ENCODE measurements at regions not wholly inside any gene's neighbourhood (a gene's known extent, or its start where the extent isn't known, plus 50 kb on each side); places are given as distances from the start of the nearest gene placed in this dataset.

DNA sequence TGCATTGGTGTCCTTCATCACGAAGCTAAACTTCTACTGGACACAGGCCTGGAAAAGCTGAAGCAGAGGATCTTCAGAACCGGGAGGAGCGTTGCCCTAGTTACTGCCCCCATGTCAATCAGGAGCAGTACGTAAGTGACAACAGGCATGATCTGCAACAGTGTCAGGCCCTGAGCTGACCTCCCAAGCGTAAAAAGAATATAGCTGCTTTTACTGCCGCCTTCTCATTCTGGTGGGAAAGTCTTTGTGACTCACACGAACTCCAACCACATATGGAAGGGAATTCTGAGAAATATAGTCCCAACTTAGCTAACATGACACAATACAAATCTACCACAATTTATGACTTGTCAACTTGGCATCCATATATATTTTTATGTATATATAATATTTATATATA, 1007.7 kb upstream of the CDH2 start:
- H3K27ac Mint-ChIP-seq = no peak overlapping the region
- no peak for DNase-seq
- H3K4me3 Mint-ChIP-seq = no peak overlapping the region
- no peaks in the 10 kb centered on the region for H3K27me3 Mint-ChIP-seq (ENCODE audit: low read depth in 3 of 3)
- peaks cover 0 to 3% (median 0%) of the 10 kb centered on the region in 6 donors for H3K9me3 Mint-ChIP-seq
- peaks cover 0 to 2% (median 0%) of the 10 kb centered on the region in 3 donors for H3K36me3 Mint-ChIP-seq
- H3K4me1 Mint-ChIP-seq = peaks cover 16 to 19% of the 10 kb centered on the region in 2 donors

DNA sequence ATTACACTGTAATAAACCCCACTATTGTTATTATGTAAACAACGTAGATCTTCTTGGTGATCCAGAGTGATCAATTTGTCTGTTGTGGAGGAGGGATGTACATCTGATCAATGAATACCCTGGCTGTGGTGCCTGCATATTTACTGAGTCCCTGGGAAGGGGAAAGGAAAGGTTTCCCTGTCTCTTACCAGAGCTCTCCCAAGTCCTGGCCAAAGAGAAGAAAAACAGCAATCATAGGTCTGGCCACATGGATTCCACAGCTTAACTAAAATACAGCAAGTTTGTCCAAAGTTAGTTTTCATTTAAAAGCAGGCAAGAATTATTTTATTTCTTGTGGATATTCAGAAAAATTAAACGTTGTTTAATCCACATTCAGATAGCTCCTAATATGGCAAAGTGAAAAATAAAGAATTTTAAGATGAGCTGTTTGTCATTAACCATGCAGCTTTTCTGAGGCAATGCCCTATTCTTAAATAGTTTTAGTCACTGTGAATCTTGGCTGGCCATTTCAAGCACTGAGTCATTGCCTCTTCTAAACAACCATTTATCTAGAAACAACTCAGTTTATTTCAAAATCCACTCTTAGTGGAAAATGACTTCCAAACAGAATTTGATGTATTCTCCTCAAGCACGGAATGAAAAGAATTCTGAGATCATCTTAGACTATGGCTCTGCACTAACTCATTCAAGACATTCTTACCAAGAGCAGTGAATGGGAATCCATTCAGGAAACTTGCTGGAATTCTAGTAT, 1004.4 kb upstream of the CDH2 start:
- H3K27ac Mint-ChIP-seq = no peak overlapping the region
- peaks cover 0 to 2% (median 0%) of the 10 kb centered on the region in 3 donors for H3K27me3 Mint-ChIP-seq (ENCODE audit: low read depth in 3 of 3)
- no peaks in the 10 kb centered on the region for H3K36me3 Mint-ChIP-seq
- H3K4me1 Mint-ChIP-seq = peaks cover 10 to 12% of the 10 kb centered on the region in 2 donors
- no peak overlapping the region for H3K4me3 Mint-ChIP-seq
- DNase-seq = no peak
- peaks cover 0 to 6% (median 0%) of the 10 kb centered on the region in 6 donors for H3K9me3 Mint-ChIP-seq

DNA sequence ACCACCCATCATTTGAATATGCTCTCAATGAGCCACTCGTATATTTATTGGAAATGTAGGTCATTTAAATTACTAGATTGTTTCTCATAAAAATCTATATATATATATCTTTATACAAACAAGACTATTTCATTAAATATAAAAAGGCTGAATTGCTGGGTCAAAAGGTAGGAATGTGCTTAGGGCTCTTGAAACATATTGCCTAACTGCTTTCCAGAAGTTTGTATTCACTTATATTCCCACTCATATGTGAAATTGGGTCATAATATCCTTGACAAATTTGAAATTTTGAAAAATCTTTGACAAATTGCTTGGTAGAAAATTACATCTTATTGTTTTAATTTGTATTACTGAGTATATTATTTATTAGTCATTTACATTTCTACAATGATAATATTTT, 999.8 kb upstream of the CDH2 start:
- Mint-ChIP-seq H3K36me3 (no peaks in the 10 kb centered on the region), H3K27me3 (ENCODE audit: low read depth in 3 of 3) (peaks cover 0 to 2% (median 0%) of the 10 kb centered on the region in 3 donors), H3K4me3 (no peak overlapping the region), H3K9me3 (peaks cover 0 to 11% (median 0%) of the 10 kb centered on the region in 6 donors), H3K27ac (no peak overlapping the region), H3K4me1 (no peaks in the 10 kb centered on the region)
- no peak for DNase-seq

DNA sequence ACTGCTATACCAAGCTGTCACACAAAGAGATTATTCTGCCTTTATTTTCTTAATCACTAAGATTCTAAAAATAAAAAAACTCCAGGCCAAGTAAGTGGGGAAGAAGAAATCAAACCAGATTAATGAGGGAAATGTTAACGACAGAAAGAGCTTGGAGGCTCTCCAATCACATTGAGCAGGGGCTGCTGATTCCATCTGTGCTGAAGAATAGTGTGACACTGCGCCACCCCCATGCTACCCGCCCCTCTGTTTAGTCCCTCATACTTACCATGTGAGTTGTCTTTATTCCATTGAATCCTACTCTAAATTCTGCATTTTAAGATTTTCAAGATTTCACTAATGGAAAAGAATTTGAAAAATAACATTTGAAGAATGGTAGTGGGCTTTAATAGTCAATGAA, 998.0 kb upstream of the CDH2 start:
- DNase-seq = no peak
- no peak overlapping the region for H3K27ac Mint-ChIP-seq
- peaks cover 0 to 9% (median 2%) of the 10 kb centered on the region in 6 donors for H3K9me3 Mint-ChIP-seq
- no peaks in the 10 kb centered on the region for H3K36me3 Mint-ChIP-seq
- H3K4me3 Mint-ChIP-seq = no peak overlapping the region
- peaks cover 0 to 2% (median 2%) of the 10 kb centered on the region in 3 donors for H3K27me3 Mint-ChIP-seq (ENCODE audit: low read depth in 3 of 3)
- H3K4me1 Mint-ChIP-seq = no peaks in the 10 kb centered on the region

DNA sequence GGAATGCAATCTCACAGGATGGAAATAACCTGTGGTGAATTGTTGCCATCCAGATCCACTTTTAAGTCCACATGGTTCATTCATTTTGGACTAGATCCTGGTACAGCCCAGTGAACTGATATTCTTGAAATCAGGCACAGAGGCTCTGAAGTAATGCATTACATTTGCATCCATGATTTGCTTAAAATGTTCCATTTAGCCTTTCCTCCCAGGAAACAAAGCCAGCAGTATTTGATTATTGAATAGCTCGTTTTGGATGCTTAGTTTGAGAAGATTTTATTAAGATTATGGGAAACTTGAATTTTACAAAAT, 995.8 kb upstream of the CDH2 start:
- Mint-ChIP-seq H3K4me3 (no peak overlapping the region), H3K27ac (no peak overlapping the region), H3K27me3 (ENCODE audit: low read depth in 3 of 3) (peaks cover 0 to 2% (median 2%) of the 10 kb centered on the region in 3 donors), H3K9me3 (peaks cover 0 to 8% (median 3%) of the 10 kb centered on the region in 6 donors), H3K36me3 (no peaks in the 10 kb centered on the region), H3K4me1 (no peaks in the 10 kb centered on the region)
- DNase-seq = no peak

DNA sequence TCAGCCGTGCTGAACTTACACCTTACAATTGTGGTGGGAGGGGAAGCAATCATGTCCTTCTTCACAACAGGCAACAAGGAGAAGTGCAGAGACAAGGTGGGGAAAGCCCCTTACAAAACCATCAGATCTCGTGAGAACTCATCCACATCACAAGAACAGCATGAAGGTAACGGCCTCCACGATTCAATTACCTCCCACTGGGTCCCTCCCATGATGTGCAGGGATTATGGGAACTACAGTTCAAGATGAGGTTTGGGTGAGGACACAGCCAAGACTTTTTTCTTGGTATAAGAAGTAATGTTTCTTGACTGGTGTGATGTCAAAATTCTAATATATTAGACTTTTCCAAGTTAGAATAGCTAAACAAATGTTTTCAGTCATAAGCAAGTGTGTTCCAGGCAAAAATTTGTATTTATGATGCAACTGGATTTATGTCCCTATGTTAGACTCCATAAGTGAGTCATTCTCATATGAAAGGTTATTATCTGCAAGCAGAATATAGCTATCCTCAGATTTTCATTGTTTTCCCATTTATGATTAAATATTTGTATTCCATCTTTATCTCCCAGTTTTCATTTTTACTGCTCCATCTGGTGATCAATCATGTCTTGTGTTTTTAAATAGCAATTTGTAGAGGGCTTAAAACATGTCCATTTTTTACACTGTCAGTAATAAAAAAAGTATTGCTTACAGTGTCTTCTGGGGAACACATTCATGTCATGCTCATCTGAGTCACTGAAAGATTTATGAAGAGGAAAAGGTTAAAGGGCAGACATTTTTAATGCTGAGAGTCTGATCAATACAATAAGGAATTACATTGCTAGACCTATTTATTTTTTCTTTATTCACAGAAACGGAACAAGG, 995.2 kb upstream of the CDH2 start:
- H3K4me3 Mint-ChIP-seq = no peak overlapping the region
- no peak overlapping the region for H3K27ac Mint-ChIP-seq
- peaks cover 0 to 8% (median 3%) of the 10 kb centered on the region in 6 donors for H3K9me3 Mint-ChIP-seq
- no peaks in the 10 kb centered on the region for H3K36me3 Mint-ChIP-seq
- DNase-seq = no peak
- H3K4me1 Mint-ChIP-seq = no peaks in the 10 kb centered on the region
- peaks cover 0 to 4% (median 2%) of the 10 kb centered on the region in 3 donors for H3K27me3 Mint-ChIP-seq (ENCODE audit: low read depth in 3 of 3)

DNA sequence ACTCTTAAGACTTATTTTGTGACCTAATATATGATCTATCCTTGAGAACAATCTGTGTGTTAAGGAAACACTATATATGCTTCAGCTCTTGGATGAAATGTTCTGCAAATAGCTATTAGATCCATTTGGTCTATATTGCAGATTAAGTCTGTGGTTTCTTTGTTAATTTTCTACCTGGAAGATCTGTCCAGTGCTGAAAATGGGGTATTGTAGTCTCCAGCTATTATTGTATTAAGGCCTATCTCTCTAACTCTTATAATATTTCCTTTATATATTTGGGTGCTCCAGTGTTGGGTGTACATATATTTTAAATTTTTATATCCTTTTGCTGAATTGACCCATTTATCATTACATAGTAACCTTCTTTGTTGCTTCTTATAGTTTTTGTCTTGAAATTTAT, 992.7 kb upstream of the CDH2 start:
- no peak for DNase-seq
- no peak overlapping the region for H3K4me3 Mint-ChIP-seq
- no peaks in the 10 kb centered on the region for H3K4me1 Mint-ChIP-seq
- H3K36me3 Mint-ChIP-seq = no peaks in the 10 kb centered on the region
- no peak overlapping the region for H3K27ac Mint-ChIP-seq
- peaks cover 0 to 4% (median 2%) of the 10 kb centered on the region in 3 donors for H3K27me3 Mint-ChIP-seq (ENCODE audit: low read depth in 3 of 3)
- peaks cover 0 to 6% (median 3%) of the 10 kb centered on the region in 6 donors for H3K9me3 Mint-ChIP-seq

DNA sequence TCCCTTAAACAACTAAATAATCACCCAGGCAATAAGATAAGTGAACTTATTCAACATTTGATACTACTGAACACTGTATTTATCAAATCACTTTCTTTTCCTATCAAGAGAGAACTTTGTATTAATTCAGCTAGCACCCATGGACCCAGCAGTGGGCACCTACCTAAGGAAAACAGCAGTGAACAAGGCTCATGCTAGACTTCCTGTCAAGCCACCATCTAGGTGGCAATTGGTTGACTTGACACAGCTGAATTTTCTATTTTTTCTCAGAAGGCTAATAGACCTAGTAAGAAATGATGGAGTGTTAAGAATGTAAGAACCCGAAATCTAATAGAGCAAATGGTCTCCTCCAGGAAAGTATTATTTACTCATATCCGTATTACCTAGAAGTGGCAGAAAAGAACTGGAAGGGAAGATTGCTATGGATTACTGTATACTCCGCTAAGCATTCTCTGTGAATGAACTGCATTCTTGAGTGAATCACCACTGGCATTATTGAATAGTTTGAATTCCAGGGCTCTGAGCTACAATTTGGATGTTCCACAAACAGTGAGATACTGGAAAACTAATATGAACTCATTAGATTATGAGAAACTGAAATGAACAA, 988.2 kb upstream of the CDH2 start:
- H3K4me3 Mint-ChIP-seq = no peak overlapping the region
- peaks cover 0 to 4% (median 0%) of the 10 kb centered on the region in 3 donors for H3K27me3 Mint-ChIP-seq (ENCODE audit: low read depth in 3 of 3)
- H3K36me3 Mint-ChIP-seq = no peaks in the 10 kb centered on the region
- H3K27ac Mint-ChIP-seq = no peak overlapping the region
- no peak for DNase-seq
- peaks cover 0 to 3% (median under 1%) of the 10 kb centered on the region in 6 donors for H3K9me3 Mint-ChIP-seq
- H3K4me1 Mint-ChIP-seq = no peaks in the 10 kb centered on the region

DNA sequence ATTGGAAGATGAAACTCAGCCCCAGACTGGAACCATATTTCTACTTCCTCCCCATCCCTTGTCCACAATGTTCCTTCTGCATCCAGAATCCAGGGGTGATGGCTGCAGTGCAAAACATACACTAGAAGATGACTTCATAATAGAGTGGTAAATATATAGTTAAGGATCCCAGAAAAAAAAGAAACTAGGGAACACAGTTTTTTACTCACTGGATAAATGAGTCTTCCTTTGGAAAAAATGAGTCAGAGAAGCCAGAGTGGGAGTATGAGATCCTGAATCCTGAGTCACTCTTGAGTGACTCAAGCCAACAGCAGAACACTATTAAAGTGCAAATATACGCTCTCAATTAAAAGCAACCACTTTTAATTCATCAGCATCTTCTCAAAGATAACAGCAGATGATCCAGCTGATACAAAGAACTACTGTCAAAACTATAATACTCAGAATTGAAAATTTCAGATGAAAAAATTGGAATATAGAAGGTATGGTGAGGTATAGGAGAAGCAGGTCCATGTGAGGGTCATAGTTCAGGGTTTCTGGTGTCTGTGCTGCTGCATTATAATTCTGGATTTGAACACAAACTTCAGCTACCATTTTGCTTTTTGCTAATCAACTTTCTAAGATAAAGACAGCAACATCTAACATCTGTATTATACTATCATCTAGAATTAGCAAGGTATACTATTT, 987.2 kb upstream of the CDH2 start:
- H3K36me3 Mint-ChIP-seq = no peaks in the 10 kb centered on the region
- no peak overlapping the region for H3K27ac Mint-ChIP-seq
- H3K4me1 Mint-ChIP-seq = no peaks in the 10 kb centered on the region
- H3K27me3 Mint-ChIP-seq (ENCODE audit: low read depth in 3 of 3) = peaks cover 0 to 4% (median 0%) of the 10 kb centered on the region in 3 donors
- no peak for DNase-seq
- no peak overlapping the region for H3K4me3 Mint-ChIP-seq
- H3K9me3 Mint-ChIP-seq = peaks cover 0 to 3% (median 0%) of the 10 kb centered on the region in 6 donors

DNA sequence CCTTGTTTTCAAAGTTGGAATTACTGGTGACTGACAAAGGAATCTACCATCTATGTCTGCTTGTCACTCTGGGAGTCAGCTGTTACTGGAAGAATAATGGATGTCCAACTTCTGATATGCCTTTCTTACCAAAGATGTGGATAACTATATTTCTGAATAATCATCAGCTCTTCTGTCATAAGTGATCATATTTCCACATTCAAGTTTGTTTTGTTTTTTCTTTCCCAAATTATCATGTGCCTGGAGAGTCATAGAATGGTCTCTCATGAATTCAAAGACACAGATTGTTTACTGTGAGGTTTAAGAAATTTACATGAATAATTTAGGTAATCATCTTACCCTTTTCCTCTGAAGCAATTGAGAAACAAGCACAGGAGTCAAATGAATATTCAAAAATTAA, 986.7 kb upstream of the CDH2 start:
- peaks cover 0 to 2% (median 0%) of the 10 kb centered on the region in 3 donors for H3K27me3 Mint-ChIP-seq (ENCODE audit: low read depth in 3 of 3)
- DNase-seq = no peak
- peaks cover 0 to 3% (median 0%) of the 10 kb centered on the region in 6 donors for H3K9me3 Mint-ChIP-seq
- no peak overlapping the region for H3K27ac Mint-ChIP-seq
- H3K36me3 Mint-ChIP-seq = no peaks in the 10 kb centered on the region
- H3K4me1 Mint-ChIP-seq = no peaks in the 10 kb centered on the region
- no peak overlapping the region for H3K4me3 Mint-ChIP-seq

DNA sequence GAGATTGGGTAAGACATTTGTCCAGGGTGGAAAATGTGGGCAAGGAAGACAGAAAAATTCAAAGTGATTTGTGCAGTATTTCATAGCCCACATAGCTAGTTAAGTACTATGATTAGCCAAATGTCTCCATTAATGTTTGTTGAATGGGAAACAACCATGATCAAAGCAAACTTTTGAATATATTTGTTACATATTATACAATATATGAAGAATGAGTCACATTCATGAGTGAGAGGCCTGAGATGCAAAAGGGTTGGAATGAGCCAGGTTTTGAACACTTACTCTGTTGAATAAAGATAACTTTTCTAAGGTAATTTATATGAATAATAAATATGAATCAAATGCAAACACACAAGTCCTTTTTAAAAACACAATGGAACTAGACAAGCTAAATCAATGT, 984.5 kb upstream of the CDH2 start:
- Mint-ChIP-seq H3K4me1 (no peaks in the 10 kb centered on the region), H3K27me3 (ENCODE audit: low read depth in 3 of 3) (no peaks in the 10 kb centered on the region), H3K9me3 (peaks cover 0 to 10% (median 0%) of the 10 kb centered on the region in 6 donors), H3K4me3 (no peak overlapping the region), H3K27ac (no peak overlapping the region), H3K36me3 (peaks cover 0 to 4% (median 0%) of the 10 kb centered on the region in 3 donors)
- no peak for DNase-seq

DNA sequence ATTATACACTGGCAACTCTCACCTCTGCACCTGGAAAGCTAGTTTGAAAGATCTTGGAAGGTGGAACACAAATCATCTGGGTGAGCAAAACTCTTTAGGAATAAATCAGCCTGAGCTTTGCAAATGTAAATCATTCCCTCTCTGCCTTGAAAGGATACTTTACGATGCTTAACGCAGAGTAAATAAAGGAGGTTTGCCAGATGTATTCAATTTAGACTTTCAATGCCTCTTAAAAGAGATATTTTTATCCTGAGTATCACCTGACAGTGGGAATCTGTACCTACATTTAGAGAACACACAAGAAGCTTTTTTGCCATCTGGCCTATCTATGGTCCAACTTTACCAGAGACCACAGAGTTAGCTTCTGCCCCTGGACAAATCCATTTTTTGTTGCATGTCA, 983.2 kb upstream of the CDH2 start:
- Mint-ChIP-seq H3K4me1 (no peaks in the 10 kb centered on the region), H3K36me3 (peaks cover 0 to 4% (median 0%) of the 10 kb centered on the region in 3 donors), H3K9me3 (peaks cover 0 to 13% (median 0%) of the 10 kb centered on the region in 6 donors), H3K27ac (no peak overlapping the region), H3K27me3 (ENCODE audit: low read depth in 3 of 3) (peaks cover 0 to 1% (median 0%) of the 10 kb centered on the region in 3 donors), H3K4me3 (no peak overlapping the region)
- DNase-seq = no peak

DNA sequence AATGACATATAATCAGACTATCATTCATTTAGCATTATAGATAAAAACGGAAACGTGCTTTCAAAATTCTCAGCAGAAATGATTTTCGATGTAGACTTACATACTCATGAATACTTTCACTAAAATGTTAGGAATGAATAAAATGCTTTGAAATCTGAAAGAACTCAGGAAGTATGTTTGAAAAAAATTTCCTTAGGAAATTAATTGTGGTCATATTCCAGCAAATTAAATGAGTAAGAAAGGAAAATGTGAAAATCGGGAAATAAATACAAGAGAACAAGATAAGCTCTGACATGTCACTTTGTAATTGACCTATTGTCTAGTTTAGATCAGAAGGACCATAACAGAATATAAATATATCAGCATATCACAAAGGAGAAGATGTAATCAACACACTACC, 981.0 kb upstream of the CDH2 start:
- Mint-ChIP-seq H3K4me1 (no peaks in the 10 kb centered on the region), H3K9me3 (peaks cover 0 to 14% (median 0%) of the 10 kb centered on the region in 6 donors), H3K36me3 (peaks cover 0 to 4% (median 0%) of the 10 kb centered on the region in 3 donors), H3K27ac (no peak overlapping the region), H3K27me3 (ENCODE audit: low read depth in 3 of 3) (peaks cover 1 to 2% (median 2%) of the 10 kb centered on the region in 3 donors), H3K4me3 (no peak overlapping the region)
- no peak for DNase-seq
